ENCODE measurements at regions not wholly inside any gene's neighbourhood (a gene's known extent, or its start where the extent isn't known, plus 50 kb on each side); places are given as distances from the start of the nearest gene placed in this dataset.

GRCh38 chr7:25850216-25850615 is 301.8 kb upstream of the NFE2L3 start:
- TF ChIP-seq, protein P1, sequence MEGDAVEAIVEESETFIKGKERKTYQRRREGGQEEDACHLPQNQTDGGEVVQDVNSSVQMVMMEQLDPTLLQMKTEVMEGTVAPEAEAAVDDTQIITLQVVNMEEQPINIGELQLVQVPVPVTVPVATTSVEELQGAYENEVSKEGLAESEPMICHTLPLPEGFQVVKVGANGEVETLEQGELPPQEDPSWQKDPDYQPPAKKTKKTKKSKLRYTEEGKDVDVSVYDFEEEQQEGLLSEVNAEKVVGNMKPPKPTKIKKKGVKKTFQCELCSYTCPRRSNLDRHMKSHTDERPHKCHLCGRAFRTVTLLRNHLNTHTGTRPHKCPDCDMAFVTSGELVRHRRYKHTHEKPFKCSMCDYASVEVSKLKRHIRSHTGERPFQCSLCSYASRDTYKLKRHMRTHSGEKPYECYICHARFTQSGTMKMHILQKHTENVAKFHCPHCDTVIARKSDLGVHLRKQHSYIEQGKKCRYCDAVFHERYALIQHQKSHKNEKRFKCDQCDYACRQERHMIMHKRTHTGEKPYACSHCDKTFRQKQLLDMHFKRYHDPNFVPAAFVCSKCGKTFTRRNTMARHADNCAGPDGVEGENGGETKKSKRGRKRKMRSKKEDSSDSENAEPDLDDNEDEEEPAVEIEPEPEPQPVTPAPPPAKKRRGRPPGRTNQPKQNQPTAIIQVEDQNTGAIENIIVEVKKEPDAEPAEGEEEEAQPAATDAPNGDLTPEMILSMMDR (IDR thresholded peaks at IDR 0.05) = no peak
- no peak for TF ChIP-seq EZH2 (IDR thresholded peaks at IDR 0.05; ENCODE audit: borderline replicate concordance, insufficient read depth, low read depth, low read length, poor library complexity, severe bottlenecking)
